Activated CD4-positive, alpha-beta T cell treated with anti-CD3 and anti-CD28 coated beads for 4 hours (primary cell): ENCODE measurements at regions not wholly inside any gene's neighbourhood (a gene's known extent, or its start where the extent isn't known, plus 50 kb on each side); places are given as distances from the start of the nearest gene placed in this dataset.

ENCODE experiments used
- DNase-seq, 2 donors: peaks; one replicate each; pipeline ENCODE4 v3.0.0-alpha.2; 2020

DNA sequence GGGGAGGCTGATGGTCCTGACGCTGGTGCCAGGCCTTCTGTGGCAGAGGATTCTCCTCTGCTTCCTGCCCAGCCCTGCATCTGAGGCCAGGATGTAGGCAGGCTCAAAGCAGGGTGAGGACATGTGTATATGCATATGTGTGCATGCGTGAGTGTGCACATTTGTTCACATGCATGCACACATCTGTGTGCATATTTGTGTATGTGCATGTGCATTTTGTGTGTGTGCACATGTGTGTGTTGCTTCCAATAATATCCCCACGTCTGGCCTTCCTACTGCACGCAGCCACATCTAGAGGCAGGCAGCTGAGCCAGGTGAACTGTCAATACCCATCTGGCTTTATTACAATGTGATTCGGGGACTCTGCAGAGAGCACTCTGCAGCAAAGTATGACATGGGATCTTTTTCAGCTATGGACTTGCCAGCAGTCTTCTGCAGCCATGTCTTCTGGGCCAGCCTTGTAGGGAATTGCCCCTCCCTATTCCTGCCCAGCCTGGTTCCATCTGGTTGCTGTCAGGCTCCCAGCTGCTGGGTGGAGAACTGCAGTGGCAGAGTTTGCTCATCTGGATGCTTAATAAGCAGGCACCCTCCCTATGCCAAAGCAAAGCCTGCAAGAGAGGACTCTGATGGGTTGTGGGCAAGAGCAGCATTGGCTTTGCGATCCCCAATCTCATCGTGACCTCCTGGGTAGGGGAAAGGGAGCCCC lies 140.7 kb downstream of the PFKFB3 start:
- no peak for DNase-seq

DNA sequence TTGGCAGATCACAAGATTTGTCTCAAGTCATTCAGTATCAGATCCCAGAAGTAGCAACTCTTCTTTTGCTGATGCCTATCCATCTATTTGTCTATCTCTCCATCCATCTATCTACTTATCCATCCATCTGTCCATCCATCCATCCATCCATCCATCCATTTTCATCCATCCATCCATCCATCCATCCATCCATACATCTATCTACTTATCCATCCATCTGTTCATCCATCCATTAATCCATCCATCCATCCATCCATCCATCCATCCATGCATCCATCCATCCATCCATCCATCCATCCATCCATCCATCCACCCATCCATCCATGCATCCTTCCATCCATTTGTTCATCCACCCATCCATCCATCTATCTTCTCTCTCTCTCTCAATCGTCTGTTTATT lies 142.7 kb downstream of the PFKFB3 start:
- DNase-seq, result no peak

DNA sequence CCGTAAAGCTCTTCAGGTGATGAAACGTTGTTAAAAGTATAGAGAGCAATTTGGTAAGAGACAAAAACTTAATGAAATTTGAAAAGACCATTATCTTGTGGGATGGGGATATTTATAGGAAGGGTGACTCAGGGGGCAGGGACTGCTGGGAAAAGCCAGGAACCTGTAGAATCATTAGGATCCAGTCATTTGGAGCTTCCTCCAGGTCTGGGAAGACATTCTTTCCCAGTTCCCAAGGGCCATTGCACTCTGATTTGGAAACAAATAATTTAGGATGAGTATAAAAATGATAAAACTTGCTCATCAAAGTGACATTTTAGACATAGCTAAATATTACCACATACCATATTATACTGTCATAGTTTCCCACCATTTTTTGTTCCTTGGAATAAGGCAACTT lies 143.9 kb downstream of the PFKFB3 start:
- no peak for DNase-seq

DNA sequence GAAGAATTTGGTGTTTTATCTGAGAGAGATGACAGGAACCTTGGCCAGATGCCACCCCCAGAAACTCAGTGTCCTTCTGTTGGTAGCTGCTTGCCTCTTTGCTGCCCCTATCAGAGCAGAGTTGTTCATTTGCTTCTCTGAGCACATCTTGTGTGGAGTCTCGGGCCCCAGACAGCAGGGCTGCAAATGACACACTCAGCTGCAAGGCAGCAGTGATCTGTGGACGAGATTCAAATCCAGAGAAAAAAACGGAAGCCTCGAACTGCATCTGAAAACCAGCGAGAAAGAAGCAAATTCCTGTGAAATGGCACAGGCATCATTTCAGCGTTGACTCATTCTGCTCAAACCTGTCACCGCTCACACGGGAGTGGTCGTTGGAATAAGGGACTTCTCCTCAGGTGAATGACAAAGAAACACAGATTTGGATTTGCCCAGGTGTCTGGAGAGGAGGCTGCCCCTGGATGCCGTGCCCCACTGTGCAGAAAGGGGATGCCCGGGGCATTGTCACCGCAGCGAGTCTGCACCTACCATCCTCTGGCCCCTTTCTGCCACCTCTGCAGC lies 144.7 kb downstream of the PFKFB3 start:
- peak; percentile 53 to 55 for DNase-seq

DNA sequence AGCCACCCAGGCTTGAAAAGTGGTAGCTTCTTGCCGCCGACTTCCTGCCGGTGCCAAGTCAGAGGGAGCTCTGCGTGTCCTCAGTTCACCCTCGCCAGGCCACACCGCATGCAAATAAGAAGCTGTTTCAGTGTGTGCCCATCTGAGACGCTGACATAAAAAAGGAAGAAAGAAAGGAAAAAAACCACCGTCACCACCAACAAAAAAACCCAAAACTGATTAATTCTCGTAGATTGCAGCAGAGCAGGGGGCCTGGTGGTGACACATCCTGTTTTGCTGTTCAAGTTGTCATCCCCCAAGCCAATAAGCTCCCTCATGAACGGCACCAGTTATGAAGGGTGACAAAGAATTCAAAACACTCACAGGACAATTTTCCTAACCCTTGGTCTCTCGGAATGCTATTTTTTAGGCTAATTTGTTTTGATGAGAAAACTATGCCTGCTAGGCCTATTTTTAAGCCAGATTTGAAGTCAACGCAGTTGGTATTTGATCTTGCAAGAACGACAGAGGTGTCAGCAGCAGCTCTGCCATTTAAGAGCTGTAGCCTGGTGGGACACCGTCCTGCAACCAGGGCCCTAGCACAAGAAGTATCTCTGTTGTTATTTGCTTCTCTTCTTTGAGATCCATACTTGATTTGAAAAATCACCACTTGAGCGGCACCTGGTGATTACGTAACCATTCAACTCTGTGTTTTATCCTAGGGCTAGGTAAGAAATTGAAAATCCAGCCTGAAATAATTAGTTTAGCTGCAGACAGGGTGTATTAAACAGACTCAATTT lies 145.6 kb downstream of the PFKFB3 start:
- DNase-seq, result peak; percentile 82 to 85

DNA sequence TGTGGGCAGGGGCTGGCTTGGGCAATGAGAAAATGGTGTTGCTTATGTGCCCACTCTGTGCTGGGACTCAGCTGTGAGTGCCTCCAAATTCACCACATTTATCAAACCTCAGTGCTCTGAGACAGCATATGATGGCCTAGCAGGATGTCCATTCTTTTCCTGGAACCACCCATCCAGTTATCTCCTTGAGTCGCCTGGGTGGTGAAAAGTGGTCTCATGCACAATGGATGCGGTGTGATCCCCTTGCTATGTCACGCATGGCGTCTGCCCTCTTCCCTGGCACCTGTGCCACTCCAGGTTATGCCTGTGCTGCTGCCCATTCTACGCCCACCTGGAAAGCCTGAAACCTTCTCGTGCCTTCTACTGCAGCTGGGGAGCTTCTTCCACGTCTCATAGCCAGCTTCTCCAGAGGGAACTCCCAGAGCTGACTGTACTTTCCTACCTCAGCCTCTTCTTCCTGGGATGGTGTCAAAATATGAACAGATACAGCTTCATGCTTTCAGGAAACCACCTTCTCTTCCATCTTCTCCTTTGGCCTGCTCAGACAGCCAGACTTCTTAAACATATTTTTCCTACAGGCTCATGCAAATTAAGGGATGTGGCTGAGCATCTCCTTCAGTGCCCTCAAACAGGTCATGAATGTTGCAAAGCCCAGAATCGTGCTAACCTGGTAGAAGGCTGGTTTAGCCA lies 147.3 kb downstream of the PFKFB3 start:
- no peak for DNase-seq

DNA sequence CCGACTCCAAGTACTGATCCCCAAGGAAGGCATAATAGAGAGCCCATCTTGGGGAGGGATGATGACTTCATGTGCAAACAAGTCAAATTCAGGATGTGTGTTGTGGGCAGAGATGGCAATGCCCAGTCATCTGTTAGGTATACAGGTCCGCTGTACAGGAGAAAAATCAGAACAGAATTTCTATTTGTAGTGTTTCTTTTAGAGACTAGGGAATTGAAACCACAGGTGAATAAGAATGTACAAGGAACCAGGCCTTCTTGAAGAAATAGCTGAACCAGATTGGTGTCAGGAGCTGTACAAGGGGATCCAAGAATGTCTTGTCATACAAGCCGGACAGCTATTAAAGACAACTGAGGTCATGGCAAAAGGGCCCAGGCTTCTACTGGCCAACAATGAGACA lies 147.9 kb downstream of the PFKFB3 start:
- DNase-seq, result no peak

DNA sequence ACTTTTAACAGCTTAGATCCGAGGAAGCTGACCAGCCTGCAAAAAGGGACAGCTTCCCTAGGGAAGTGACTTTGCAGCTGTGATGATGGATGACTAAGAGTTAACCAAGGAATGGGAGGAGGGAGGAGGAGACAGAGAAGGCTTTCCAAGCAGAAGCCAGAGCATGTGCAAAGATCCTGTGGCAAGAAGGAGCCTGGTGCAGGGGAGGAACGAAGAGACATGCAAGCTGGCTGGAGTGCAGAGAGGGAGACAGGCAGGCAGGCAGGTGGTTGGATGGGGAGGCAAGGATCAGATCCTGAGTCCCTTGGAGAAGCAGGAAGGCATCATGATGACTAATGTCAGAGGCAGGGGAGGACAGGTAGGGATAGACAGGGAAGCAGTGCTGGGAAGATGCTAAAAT lies 148.8 kb downstream of the PFKFB3 start:
- no peak for DNase-seq

DNA sequence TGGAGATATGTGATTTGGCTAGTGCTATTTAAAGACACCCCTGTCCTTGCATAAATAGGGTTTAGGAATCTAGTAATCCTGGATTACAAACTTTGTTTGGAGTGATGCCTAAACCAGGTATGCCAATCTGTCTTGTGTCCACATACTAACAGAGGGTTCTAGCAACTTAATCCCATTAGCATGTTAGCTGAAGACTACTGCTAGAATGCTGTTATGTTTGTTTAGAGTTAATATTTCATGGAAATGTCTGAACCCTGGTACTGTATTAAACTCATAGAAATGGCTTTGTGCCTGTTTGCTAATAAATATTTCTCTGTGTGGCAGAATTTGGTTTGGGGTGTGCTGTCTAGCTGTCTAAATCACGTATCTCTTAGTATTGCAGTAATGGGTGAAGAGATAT lies 150.8 kb downstream of the PFKFB3 start:
- no peak for DNase-seq

DNA sequence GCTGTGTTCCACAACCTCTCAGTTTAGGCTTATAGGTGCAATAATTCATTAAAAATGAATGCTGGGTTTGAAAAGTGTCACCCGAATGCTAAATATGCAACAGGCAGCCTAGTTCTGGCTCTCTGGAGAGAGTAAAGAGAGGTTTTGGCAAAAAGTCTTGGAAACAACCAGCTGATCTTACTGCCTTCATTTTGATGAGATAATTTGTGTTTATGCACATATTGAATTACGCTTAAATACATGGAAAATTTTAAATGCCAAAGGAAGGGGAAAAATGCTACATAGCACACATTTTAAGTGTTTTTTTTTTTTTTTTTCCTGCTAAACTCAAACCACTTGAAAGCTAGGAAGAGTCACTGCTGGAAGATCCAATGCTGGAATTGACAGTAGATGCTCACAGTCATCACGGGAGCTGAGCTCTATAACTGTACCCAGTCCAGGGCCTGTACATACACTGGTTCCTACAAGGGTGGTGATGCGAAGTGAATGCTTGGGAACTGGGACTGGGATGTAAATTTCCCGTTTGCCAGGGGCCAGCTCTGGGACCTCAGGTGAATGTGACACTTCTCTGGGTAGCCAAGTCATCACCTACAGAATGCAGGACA lies 151.5 kb downstream of the PFKFB3 start:
- no peak for DNase-seq

DNA sequence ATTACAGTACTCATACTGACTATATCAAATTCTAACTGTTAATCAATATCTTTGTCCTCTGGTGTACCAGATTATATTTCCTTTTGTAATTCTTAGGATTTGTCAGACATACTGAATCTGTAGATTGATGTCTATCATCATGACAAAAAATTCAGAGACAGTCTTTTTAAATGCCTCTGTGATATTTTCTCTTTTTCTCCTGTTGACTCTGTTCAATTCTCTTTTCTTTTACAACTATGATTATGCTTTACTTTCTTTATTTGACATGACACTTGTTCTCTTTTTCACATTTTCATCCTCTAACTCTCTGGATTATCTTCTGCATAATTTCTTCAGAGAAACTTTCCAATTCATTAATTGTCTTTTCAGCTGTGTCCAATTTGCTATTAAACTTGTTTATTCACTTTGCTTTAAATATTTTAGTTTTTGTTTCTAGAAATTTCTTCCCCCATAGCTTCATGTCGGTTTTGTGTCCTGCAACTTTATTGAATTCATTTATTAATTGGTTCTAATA lies 153.6 kb downstream of the PFKFB3 start:
- DNase-seq, result no peak

DNA sequence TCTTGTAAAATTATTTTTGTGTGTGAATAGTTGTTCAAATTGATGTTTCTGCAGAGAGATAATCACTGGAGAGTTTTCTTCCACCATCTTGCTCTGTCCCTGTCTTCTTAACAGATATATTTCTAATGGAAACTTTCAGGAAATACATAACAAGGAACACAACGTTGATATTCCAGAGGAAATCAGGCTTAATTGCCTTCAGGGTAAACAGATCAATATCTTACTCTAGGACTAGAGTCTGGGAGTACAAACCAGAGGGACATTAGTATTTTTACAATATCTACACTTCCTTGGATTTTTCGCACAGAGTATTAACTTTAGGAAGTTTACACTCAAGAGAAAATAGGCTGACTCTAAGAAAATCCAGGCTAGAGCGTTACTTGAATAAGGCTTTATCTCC lies 159.1 kb downstream of the PFKFB3 start:
- DNase-seq, result no peak

DNA sequence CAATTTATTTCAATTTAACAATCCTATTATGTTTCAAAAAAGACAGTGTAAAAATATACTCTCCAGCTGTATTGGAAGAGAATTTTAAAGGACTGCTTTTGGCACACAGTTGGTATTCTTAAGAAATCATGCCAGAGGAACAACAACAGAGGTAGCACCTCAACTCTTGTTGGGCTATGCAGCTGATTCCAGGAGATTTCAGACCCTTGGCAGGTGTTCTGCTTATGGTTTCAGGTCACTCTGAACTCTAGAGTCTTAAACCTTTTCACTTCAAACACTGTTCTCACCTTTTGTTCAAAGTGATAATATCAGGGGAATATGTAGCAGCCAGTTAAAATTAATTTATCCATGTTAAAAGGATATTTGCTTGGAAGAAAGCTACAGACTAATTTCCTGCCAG lies 160.1 kb downstream of the PFKFB3 start:
- no peak for DNase-seq

DNA sequence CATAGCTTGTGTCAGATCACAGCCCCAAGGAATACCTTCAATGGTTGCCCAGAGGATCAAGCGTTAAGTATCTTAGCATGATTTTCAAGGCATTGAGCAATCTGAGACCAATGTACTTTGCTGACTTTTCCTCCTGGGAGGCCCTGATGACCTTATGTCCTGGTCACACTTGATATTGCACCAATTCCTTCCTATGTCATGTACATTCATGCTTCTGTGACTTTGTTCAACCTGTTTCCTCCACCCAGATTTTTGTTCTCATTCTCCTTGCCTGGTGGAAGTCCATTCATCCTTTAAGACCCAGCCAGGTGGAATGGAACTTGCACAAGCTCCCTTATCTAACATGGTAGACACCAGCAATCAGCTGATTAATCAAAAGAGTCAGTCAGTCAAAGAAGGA lies 160.8 kb downstream of the PFKFB3 start:
- DNase-seq, result no peak

DNA sequence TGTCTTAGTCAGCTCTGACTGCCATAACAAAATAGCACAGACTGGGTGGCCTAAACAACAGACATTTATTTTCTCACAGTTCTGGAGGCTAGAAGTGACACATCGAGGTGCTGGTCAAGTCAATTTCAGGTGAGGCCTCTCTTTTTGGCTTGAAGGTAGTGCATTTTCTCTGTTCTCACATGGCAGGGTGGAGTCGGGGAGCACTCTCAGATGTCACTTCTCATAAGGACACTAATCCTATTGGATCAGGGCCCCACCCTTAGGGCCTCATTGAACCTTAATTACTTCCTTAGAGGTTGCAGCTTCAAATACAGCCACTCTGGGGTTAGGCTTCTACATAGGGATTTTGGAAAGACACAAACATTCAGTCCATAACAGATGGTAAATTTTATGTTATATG lies 161.6 kb downstream of the PFKFB3 start:
- no peak for DNase-seq

DNA sequence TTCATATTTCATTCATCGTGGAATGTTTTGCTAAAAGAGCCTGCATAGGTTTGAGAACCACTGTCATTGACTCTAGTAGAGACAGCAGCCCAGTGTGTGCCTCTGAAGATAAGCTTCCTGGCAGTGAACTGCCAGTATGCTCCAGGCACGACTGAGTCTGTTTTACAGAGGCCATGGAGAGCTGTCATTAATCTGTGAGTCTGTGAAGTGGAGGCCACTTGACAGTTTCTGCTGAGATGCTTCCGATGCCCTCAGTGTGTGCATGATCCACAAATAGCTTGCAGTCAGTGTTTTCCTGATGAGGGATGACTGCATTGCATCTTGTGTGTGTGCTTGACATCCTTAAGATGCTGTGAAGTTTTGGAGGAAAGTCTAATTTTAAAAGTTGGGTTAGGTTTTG lies 162.2 kb downstream of the PFKFB3 start:
- DNase-seq, result no peak

DNA sequence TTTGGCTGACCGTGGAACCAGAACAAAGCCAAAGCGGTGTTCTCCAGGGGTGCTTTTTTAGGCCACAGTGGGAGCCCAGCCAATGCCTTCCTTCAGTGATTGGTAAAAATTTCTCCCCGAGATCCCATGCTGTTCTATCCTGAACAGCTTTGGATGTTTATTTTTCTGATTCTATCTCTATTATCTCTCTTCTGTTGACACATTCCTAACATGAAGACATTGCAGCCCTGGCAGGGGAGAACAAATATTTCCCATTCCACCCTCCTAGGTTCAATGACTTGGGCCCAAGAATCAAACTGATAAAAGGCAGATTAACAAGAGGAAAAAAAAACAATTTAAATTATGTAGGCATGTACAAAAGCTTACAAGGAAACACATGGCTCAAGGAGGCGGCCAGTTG lies 162.7 kb downstream of the PFKFB3 start:
- no peak for DNase-seq
